PC-9 (cell line): ENCODE measurements at regions not wholly inside any gene's neighbourhood (a gene's known extent, or its start where the extent isn't known, plus 50 kb on each side); places are given as distances from the start of the nearest gene placed in this dataset.

Experiments used
- EZH2 ChIP-seq: fragments of 200-600 bp; sonication (generic); IDR thresholded peaks from 2 replicates; pipeline ENCODE4 v1.8.0; 2017; ENCODE audit warnings: antibody characterized with exemption, low read depth
- TF ChIP-seq, protein P1 (sequence below): fragments of 200-600 bp; sonication (generic); conservative IDR thresholded peaks from 2 replicates; pipeline ENCODE4 v1.6.1; 2017; ENCODE audit warnings: mixed run types, antibody characterized with exemption, mild to moderate bottlenecking, moderate library complexity

DNA sequence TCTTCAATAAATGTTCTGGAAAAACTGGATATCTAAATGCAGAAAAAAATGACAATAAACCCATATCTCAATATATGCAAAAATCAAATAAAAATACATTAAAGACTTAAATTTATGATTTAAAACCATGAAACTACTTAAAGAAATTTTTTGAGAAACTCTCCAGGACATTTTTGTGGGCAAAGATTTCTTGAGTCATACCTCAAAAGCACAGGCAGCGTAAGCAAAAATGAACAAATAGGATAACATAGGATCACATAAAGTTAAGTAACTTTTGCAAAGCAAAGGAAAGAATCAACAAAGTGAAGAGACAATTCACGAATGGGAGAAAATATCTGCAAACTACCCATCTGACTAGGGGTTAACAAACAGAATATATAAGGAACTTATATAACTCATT, 1545.5 kb downstream of the SUCLG1 start:
- TF ChIP-seq, protein P1, sequence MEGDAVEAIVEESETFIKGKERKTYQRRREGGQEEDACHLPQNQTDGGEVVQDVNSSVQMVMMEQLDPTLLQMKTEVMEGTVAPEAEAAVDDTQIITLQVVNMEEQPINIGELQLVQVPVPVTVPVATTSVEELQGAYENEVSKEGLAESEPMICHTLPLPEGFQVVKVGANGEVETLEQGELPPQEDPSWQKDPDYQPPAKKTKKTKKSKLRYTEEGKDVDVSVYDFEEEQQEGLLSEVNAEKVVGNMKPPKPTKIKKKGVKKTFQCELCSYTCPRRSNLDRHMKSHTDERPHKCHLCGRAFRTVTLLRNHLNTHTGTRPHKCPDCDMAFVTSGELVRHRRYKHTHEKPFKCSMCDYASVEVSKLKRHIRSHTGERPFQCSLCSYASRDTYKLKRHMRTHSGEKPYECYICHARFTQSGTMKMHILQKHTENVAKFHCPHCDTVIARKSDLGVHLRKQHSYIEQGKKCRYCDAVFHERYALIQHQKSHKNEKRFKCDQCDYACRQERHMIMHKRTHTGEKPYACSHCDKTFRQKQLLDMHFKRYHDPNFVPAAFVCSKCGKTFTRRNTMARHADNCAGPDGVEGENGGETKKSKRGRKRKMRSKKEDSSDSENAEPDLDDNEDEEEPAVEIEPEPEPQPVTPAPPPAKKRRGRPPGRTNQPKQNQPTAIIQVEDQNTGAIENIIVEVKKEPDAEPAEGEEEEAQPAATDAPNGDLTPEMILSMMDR = no peak
- no peak for TF ChIP-seq EZH2
